Fibroblast of skin of right quadriceps (primary cell): ENCODE measurements at regions not wholly inside any gene's neighbourhood (a gene's known extent, or its start where the extent isn't known, plus 50 kb on each side); places are given as distances from the start of the nearest gene placed in this dataset.
A peak's percentile ranks its signal among the peaks of the same experiment; 100 is the strongest.

Source experiments
- DNase-seq: peaks from one replicate; pipeline ENCODE4 v3.0.0-alpha.2; 2013

- DNase-seq, result peak; percentile 93
Measured at GRCh38 chr1:55547405-55547804, 332.2 kb upstream of the USP24 start.

- DNase-seq, result no peak
Measured at GRCh38 chr1:55546553-55546952, 331.4 kb upstream of the USP24 start.

- DNase-seq, result peak; percentile 77
Measured at GRCh38 chr1:55544826-55545225, 329.7 kb upstream of the USP24 start.

GRCh38 chr1:55542901-55543504 is 327.8 kb upstream of the USP24 start:
- DNase-seq, result peak; percentile 94

- no peak for DNase-seq
Measured at GRCh38 chr1:55541296-55541695, 326.1 kb upstream of the USP24 start.

GRCh38 chr1:55539652-55540512 is 324.7 kb upstream of the USP24 start:
- DNase-seq, result no peak

- DNase-seq, result no peak
Measured at GRCh38 chr1:55538428-55538827, 323.3 kb upstream of the USP24 start.

- no peak for DNase-seq
Measured at GRCh38 chr1:55536545-55536865, 321.3 kb upstream of the USP24 start.

- no peak for DNase-seq
Measured at GRCh38 chr1:55535724-55536544, 320.8 kb upstream of the USP24 start.

GRCh38 chr1:55534565-55535121 is 319.5 kb upstream of the USP24 start:
- DNase-seq, result no peak

GRCh38 chr1:55531644-55532043 is 316.5 kb upstream of the USP24 start:
- peak; percentile 32 for DNase-seq

GRCh38 chr1:55530749-55531478 is 315.8 kb upstream of the USP24 start:
- no peak for DNase-seq

- no peak for DNase-seq
Measured at GRCh38 chr1:55529017-55529416, 313.9 kb upstream of the USP24 start.

GRCh38 chr1:55527831-55528230 is 312.7 kb upstream of the USP24 start:
- no peak for DNase-seq

GRCh38 chr1:55526716-55527115 is 311.6 kb upstream of the USP24 start:
- DNase-seq, result no peak

- DNase-seq, result no peak
Measured at GRCh38 chr1:55524006-55524405, 308.8 kb upstream of the USP24 start.

- DNase-seq, result no peak
Measured at GRCh38 chr1:55522982-55523381, 307.8 kb upstream of the USP24 start.

- DNase-seq, result no peak
Measured at GRCh38 chr1:55522353-55522903, 307.3 kb upstream of the USP24 start.

GRCh38 chr1:55520861-55521260 is 305.7 kb upstream of the USP24 start:
- no peak for DNase-seq

- DNase-seq, result peak; percentile 46
Measured at GRCh38 chr1:55519937-55520683, 304.9 kb upstream of the USP24 start.

GRCh38 chr1:55519276-55519675 is 304.1 kb upstream of the USP24 start:
- DNase-seq, result no peak

- no peak for DNase-seq
Measured at GRCh38 chr1:55517036-55517435, 301.9 kb upstream of the USP24 start.
